ENCODE measurements at regions not wholly inside any gene's neighbourhood (a gene's known extent, or its start where the extent isn't known, plus 50 kb on each side); places are given as distances from the start of the nearest gene placed in this dataset.
"Not testable (repeated sequence)": the region's sequence is repeated elsewhere in the genome, so short reads cannot be mapped to it uniquely, and the experiment has no call there.

GRCh38 chr16:16624367-16624766 is 245.4 kb downstream of the NPIPA7 start:
- TF ChIP-seq CTCF (conservative IDR thresholded peaks at IDR 0.05); ZFX (IDR thresholded peaks at IDR 0.05): not testable (repeated sequence)

Measured in C4-2B (cell line).